ENCODE measurements at regions not wholly inside any gene's neighbourhood (a gene's known extent, or its start where the extent isn't known, plus 50 kb on each side); places are given as distances from the start of the nearest gene placed in this dataset.
"Not testable (repeated sequence)": the region's sequence is repeated elsewhere in the genome, so short reads cannot be mapped to it uniquely, and the experiment has no call there.

- H3K4me1 ChIP-seq; DNase-seq; H3K36me3 ChIP-seq; H3K27me3 ChIP-seq; H3K4me3 ChIP-seq; H3K27ac ChIP-seq; H3K9me3 ChIP-seq; intact Hi-C loops (cut with DNase I; ENCODE audit: low total_unique reads): not testable (repeated sequence)
- no CpG with 5 or more reads among the region's 2 CpGs for WGBS, 5 donors
Measured at GRCh38 chrY:22692913-22693312, 289.7 kb downstream of the RBMY1J start.

DNA sequence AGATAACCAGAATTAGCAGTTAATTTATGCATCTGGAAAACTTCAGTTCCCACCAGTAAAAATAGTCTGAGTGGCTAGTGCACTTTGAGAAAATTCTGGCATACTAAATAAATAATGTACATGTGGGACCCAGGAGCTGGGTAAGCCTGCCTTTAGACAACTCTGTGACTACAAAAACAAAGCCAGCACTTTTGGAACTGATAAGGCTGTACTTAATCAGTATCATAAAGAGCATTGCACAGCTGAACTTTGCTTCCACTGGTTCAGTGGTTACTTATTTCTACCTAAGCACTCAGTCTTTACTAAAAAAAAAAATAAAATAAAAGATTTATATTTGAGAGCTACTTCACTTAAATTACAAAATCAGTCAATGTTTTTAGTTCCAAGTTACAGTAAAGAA lies 256.3 kb upstream of the BPY2 start:
- DNase-seq = no peak
- Histone ChIP-seq H3K36me3 (no peaks in the 10 kb centered on the region), H3K9me3 (no peaks in the 10 kb centered on the region), H3K4me1 (no peaks in the 10 kb centered on the region), H3K27me3 (no peaks in the 10 kb centered on the region), H3K27ac (no peak overlapping the region), H3K4me3 (no peak overlapping the region)
- TF ChIP-seq POLR2AphosphoS5 (IDR thresholded peaks at IDR 0.05) = no peak
- TF ChIP-seq EP300 (IDR thresholded peaks at IDR 0.05) = no peak
- TF ChIP-seq POLR2A (IDR thresholded peaks at IDR 0.05) = no peak
- TF ChIP-seq, protein P1, sequence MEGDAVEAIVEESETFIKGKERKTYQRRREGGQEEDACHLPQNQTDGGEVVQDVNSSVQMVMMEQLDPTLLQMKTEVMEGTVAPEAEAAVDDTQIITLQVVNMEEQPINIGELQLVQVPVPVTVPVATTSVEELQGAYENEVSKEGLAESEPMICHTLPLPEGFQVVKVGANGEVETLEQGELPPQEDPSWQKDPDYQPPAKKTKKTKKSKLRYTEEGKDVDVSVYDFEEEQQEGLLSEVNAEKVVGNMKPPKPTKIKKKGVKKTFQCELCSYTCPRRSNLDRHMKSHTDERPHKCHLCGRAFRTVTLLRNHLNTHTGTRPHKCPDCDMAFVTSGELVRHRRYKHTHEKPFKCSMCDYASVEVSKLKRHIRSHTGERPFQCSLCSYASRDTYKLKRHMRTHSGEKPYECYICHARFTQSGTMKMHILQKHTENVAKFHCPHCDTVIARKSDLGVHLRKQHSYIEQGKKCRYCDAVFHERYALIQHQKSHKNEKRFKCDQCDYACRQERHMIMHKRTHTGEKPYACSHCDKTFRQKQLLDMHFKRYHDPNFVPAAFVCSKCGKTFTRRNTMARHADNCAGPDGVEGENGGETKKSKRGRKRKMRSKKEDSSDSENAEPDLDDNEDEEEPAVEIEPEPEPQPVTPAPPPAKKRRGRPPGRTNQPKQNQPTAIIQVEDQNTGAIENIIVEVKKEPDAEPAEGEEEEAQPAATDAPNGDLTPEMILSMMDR (IDR thresholded peaks at IDR 0.05) = no peak
- intact Hi-C loops (cut with DNase I; ENCODE audit: low total_unique reads) = no loop called here

- H3K27me3 ChIP-seq; H3K4me3 ChIP-seq; DNase-seq; H3K9me3 ChIP-seq; H3K4me1 ChIP-seq; H3K36me3 ChIP-seq; intact Hi-C loops (cut with DNase I; ENCODE audit: low total_unique reads): not testable (repeated sequence)
- 10 to 36% (median 16%) methylated on average over 2 of the region's 2 CpGs; no CpG with 5 or more reads in 2 of the 5 donors for WGBS, 5 donors
- H3K27ac ChIP-seq = peak overlapping the region in 1 of 5 donors; percentile 39
Measured at GRCh38 chrY:22731897-22732296, 252.2 kb upstream of the BPY2 start.

Measured in stomach (tissue), 8 donors.